ENCODE measurements at regions not wholly inside any gene's neighbourhood (a gene's known extent, or its start where the extent isn't known, plus 50 kb on each side); places are given as distances from the start of the nearest gene placed in this dataset.

DNA sequence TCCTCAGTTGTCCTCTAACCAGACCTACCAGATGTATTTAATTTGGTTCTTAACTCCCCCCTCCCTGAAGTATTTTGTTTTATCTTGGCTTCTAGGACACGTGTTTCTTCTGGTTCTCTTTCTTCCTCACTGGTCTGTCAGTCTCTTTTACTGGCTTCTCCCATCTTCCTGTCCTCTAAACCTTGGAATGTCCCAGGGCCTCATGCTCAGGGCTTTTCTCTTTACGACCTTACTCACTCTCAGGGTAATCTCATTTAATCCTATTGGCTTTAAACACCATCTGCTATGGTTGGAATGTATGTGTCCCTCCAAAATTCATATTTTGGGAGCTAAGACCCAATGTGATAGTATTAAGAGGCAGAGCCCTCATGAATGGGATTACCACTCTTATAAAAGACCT lies 418.2 kb upstream of the PODXL start:
- TF ChIP-seq, protein P1, sequence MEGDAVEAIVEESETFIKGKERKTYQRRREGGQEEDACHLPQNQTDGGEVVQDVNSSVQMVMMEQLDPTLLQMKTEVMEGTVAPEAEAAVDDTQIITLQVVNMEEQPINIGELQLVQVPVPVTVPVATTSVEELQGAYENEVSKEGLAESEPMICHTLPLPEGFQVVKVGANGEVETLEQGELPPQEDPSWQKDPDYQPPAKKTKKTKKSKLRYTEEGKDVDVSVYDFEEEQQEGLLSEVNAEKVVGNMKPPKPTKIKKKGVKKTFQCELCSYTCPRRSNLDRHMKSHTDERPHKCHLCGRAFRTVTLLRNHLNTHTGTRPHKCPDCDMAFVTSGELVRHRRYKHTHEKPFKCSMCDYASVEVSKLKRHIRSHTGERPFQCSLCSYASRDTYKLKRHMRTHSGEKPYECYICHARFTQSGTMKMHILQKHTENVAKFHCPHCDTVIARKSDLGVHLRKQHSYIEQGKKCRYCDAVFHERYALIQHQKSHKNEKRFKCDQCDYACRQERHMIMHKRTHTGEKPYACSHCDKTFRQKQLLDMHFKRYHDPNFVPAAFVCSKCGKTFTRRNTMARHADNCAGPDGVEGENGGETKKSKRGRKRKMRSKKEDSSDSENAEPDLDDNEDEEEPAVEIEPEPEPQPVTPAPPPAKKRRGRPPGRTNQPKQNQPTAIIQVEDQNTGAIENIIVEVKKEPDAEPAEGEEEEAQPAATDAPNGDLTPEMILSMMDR (IDR thresholded peaks at IDR 0.05; ENCODE audit: low read depth, low read length) = no peak
- TF ChIP-seq EZH2phosphoT487 (IDR thresholded peaks at IDR 0.05; ENCODE audit: low read depth) = no peak

Measured in OCI-LY3 (cell line).